A549 (cell line): ENCODE measurements at regions not wholly inside any gene's neighbourhood (a gene's known extent, or its start where the extent isn't known, plus 50 kb on each side); places are given as distances from the start of the nearest gene placed in this dataset.

ENCODE experiments used
- BCL3 ChIP-seq: fragments of >200 bp; sonication (Bioruptor Twin); formaldehyde crosslinking; IDR thresholded peaks from 3 replicates; pipeline ENCODE4 v1.6.1; 2016
- CBX8 ChIP-seq: fragments of 200-600 bp; sonication (generic); IDR thresholded peaks from 2 replicates; pipeline ENCODE4 v1.6.1; 2016
- CTCF ChIP-seq: fragments of >200 bp; sonication (Bioruptor Twin); formaldehyde crosslinking; IDR thresholded peaks from 3 replicates; pipeline ENCODE4 v1.5.1; 2016
- GATA3 ChIP-seq: IDR thresholded peaks from 2 replicates; pipeline ENCODE4 v1.6.1; 2012; ENCODE audit warnings: borderline replicate concordance
- KDM1A ChIP-seq: fragments of 200-600 bp; sonication (generic); IDR thresholded peaks from 2 replicates; pipeline ENCODE4 v1.6.1; 2016; ENCODE audit warnings: low read depth, mild to moderate bottlenecking
- MAX ChIP-seq: IDR thresholded peaks from 2 replicates; pipeline ENCODE4 v1.6.1; 2012
- MAZ ChIP-seq: fragments of 150-350 bp; IDR thresholded peaks from 2 replicates; pipeline ENCODE4 v1.6.1; 2014; ENCODE audit warnings: antibody characterized with exemption, low read depth, low read length, borderline replicate concordance
- NR3C1 ChIP-seq: fragments of >200 bp; sonication (Bioruptor Twin); formaldehyde crosslinking; IDR thresholded peaks from 3 replicates; pipeline ENCODE4 v1.6.1; 2017
- PHF8 ChIP-seq: fragments of 200-600 bp; sonication (generic); IDR thresholded peaks from 2 replicates; pipeline ENCODE4 v1.6.1; 2016; ENCODE audit warnings: low read depth, mild to moderate bottlenecking, antibody characterized with exemption, moderate library complexity, borderline replicate concordance
- POLR2A ChIP-seq: IDR thresholded peaks from 2 replicates; pipeline ENCODE4 v1.6.1; 2012; ENCODE audit warnings: mild to moderate bottlenecking, low read length
- ZNF302 ChIP-seq: fragments of 250-450 bp; sonication (Bioruptor Pico); IDR thresholded peaks from 2 replicates; pipeline ENCODE4 v1.9.0; 2021; ENCODE audit warnings: inconsistent platforms, mild to moderate bottlenecking, moderate library complexity

DNA sequence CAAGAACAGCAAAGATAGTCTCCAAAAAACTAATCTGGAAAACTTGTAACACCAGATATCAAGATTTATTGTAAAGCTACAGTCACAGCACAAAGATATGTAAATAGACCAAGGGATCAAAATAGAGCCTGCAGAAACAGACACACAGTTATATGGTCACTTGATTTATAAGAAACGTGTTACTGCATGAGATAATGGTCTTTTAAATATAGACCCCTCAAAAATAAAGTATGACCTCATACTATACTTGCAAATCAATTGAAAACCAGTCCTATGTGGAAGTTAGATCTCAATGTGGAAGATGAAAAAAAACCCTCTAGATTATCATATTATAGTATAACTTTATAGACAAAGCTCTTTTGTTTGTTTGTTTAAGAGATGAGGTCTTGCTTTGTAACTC is 247.3 kb upstream of the CNR1 start:
- TF ChIP-seq CBX8 (no peak), PHF8 (no peak), NR3C1 (no peak), CTCF (no peak), BCL3 (no peak), MAZ (no peak), KDM1A (no peak), ZNF302 (CRISPR knock-in tag) (no peak), MAX (no peak), POLR2A (no peak), GATA3 (no peak)
